Panc1 (cell line): ENCODE measurements at regions not wholly inside any gene's neighbourhood (a gene's known extent, or its start where the extent isn't known, plus 50 kb on each side); places are given as distances from the start of the nearest gene placed in this dataset.

Experiments
- ATAC-seq: fragments of 200-7000 bp; cut with Tn5 transposase; 2 replicates; pipeline ENCODE4 v1.9.1; 2020; ENCODE audit warnings: mild to moderate bottlenecking, moderate library complexity
- BruUV-seq: library from RNA; stranded (reverse); fragments of 400-500 nt; replicated peaks from 2 replicates; lab custom pipeline; 2021; lab: Mats Ljungman, UMichigan
- CTCF ChIA-PET: fragments of 300-600 bp; sonication (Branson Sonifier 250); formaldehyde crosslinking; loops from one replicate; lab custom pipeline; 2022; ENCODE audit warnings: antibody characterized with exemption; lab: Charles Lee
- POLR2A ChIA-PET: fragments of 300-600 bp; sonication (Branson Sonifier 250); formaldehyde crosslinking; loops from one replicate; lab custom pipeline; 2022; ENCODE audit warnings: antibody characterized with exemption; lab: Charles Lee
- DNase-seq: peaks from one replicate; pipeline ENCODE4 v3.0.0-alpha.2; 2010; ENCODE audit warnings: low read depth, low spot score
- H3K27ac ChIP-seq: 2 replicates; pipeline ENCODE4 v1.5.1; 2011; ENCODE audit warnings: mild to moderate bottlenecking, low read length, inconsistent platforms
- H3K27me3 ChIP-seq: fragments of 200-500 bp; sonication (Bioruptor generic); 2 replicates; pipeline ENCODE4 v1.6.0; 2014; ENCODE audit warnings: low read length, inconsistent platforms; ENCODE audit not compliant: control insufficient read depth, insufficient read depth
- H3K36me3 ChIP-seq: fragments of 200-500 bp; sonication (Bioruptor generic); 2 replicates; pipeline ENCODE4 v1.5.1; 2014; ENCODE audit warnings: inconsistent platforms, mild to moderate bottlenecking, low read length, moderate library complexity; ENCODE audit not compliant: control insufficient read depth, insufficient read depth
- H3K4me1 ChIP-seq: 2 replicates; pipeline ENCODE4 v1.5.1; 2011; ENCODE audit warnings: inconsistent platforms, mild to moderate bottlenecking, low read length, moderate library complexity; ENCODE audit not compliant: control insufficient read depth, insufficient read depth
- H3K4me3 ChIP-seq, 2 experiments: 2 replicates each; pipeline ENCODE4 v1.5.1; 2011 to 2012; ENCODE audit warnings: low read depth in 2 of 2, low read length in 2 of 2, mild to moderate bottlenecking in 2 of 2, inconsistent platforms in 1 of 2, moderate library complexity in 1 of 2
- H3K9me3 ChIP-seq: fragments of 200-500 bp; sonication (Bioruptor generic); 2 replicates; pipeline ENCODE4 v1.5.1; 2014; ENCODE audit warnings: low read depth, mild to moderate bottlenecking, inconsistent platforms, low read length, moderate library complexity; ENCODE audit not compliant: control insufficient read depth, insufficient read depth
- POLR2AphosphoS5 ChIP-seq: IDR thresholded peaks from 2 replicates; pipeline ENCODE4 v1.6.1; 2012; ENCODE audit warnings: mild to moderate bottlenecking, low read depth, low read length, moderate library complexity
- SIN3A ChIP-seq: IDR thresholded peaks from 2 replicates; pipeline ENCODE4 v1.6.1; 2012; ENCODE audit warnings: low read depth, mild to moderate bottlenecking, low read length, moderate library complexity, borderline replicate concordance; ENCODE audit not compliant: insufficient read depth
- TCF7L2 ChIP-seq: IDR thresholded peaks from 2 replicates; pipeline ENCODE4 v1.6.1; 2011; ENCODE audit warnings: mild to moderate bottlenecking, low read depth, low read length, inconsistent platforms
- in situ Hi-C: cut with HindIII; loops from 2 replicates; pipeline ENCODE4 v1.10.0; 2016; ENCODE audit warnings: low sequenced_read_pairs, low pct_unique_long_range_greater_than_20kb
- intact Hi-C: fragments of 100-400 bp; cut with micrococcal nuclease; formaldehyde crosslinking; loops from one replicate; pipeline ENCODE4 v1.10.0; 2022; ENCODE audit not compliant: unreplicated experiment
- TF ChIP-seq, protein P1 (sequence below): fragments of 450-650 bp; IDR thresholded peaks from 2 replicates; pipeline ENCODE4 v1.5.1; 2017; ENCODE audit warnings: mild to moderate bottlenecking
- TF ChIP-seq, protein P2 (sequence below), 2 experiments: IDR thresholded peaks; 2 replicates each; pipeline ENCODE4 v1.6.1; 2011 to 2012; ENCODE audit warnings: low read depth in 2 of 2, control low read depth in 1 of 2, low read length in 1 of 2, mild to moderate bottlenecking in 1 of 2, moderate library complexity in 1 of 2; ENCODE audit not compliant: insufficient read depth in 1 of 2

- DNase-seq (no peak), ATAC-seq (no peak)
- Histone ChIP-seq H3K9me3 (no peaks in the 10 kb centered on the region), H3K4me3 (no peak overlapping the region), H3K27ac (no peak overlapping the region), H3K4me1 (no peaks in the 10 kb centered on the region), H3K36me3 (no peaks in the 10 kb centered on the region), H3K27me3 (peaks cover 4% of the 10 kb centered on the region)
- CTCF ChIA-PET = no interaction called here
- intact Hi-C loops (no loop called here), in situ Hi-C loops (no loop called here)
- TF ChIP-seq, protein P1, sequence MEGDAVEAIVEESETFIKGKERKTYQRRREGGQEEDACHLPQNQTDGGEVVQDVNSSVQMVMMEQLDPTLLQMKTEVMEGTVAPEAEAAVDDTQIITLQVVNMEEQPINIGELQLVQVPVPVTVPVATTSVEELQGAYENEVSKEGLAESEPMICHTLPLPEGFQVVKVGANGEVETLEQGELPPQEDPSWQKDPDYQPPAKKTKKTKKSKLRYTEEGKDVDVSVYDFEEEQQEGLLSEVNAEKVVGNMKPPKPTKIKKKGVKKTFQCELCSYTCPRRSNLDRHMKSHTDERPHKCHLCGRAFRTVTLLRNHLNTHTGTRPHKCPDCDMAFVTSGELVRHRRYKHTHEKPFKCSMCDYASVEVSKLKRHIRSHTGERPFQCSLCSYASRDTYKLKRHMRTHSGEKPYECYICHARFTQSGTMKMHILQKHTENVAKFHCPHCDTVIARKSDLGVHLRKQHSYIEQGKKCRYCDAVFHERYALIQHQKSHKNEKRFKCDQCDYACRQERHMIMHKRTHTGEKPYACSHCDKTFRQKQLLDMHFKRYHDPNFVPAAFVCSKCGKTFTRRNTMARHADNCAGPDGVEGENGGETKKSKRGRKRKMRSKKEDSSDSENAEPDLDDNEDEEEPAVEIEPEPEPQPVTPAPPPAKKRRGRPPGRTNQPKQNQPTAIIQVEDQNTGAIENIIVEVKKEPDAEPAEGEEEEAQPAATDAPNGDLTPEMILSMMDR = no peak
- TF ChIP-seq TCF7L2 (no peak), SIN3A (no peak), POLR2AphosphoS5 (no peak)
- TF ChIP-seq, protein P2, sequence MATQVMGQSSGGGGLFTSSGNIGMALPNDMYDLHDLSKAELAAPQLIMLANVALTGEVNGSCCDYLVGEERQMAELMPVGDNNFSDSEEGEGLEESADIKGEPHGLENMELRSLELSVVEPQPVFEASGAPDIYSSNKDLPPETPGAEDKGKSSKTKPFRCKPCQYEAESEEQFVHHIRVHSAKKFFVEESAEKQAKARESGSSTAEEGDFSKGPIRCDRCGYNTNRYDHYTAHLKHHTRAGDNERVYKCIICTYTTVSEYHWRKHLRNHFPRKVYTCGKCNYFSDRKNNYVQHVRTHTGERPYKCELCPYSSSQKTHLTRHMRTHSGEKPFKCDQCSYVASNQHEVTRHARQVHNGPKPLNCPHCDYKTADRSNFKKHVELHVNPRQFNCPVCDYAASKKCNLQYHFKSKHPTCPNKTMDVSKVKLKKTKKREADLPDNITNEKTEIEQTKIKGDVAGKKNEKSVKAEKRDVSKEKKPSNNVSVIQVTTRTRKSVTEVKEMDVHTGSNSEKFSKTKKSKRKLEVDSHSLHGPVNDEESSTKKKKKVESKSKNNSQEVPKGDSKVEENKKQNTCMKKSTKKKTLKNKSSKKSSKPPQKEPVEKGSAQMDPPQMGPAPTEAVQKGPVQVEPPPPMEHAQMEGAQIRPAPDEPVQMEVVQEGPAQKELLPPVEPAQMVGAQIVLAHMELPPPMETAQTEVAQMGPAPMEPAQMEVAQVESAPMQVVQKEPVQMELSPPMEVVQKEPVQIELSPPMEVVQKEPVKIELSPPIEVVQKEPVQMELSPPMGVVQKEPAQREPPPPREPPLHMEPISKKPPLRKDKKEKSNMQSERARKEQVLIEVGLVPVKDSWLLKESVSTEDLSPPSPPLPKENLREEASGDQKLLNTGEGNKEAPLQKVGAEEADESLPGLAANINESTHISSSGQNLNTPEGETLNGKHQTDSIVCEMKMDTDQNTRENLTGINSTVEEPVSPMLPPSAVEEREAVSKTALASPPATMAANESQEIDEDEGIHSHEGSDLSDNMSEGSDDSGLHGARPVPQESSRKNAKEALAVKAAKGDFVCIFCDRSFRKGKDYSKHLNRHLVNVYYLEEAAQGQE (IDR thresholded peaks at IDR 0.05; ENCODE audit: insufficient read depth in 1 of 2, low read depth in 2 of 2, low read length in 1 of 2) = no peak
- no TSS peak for BruUV-seq
- POLR2A ChIA-PET = interaction anchor here (0.7 kb wide), 1 partner anchor 204 kb away, joined by 3 read pairs; no protein-coding TSS in a partner anchor
Measured at GRCh38 chr10:61115897-61116296, 171.9 kb upstream of the RHOBTB1 start.

DNA sequence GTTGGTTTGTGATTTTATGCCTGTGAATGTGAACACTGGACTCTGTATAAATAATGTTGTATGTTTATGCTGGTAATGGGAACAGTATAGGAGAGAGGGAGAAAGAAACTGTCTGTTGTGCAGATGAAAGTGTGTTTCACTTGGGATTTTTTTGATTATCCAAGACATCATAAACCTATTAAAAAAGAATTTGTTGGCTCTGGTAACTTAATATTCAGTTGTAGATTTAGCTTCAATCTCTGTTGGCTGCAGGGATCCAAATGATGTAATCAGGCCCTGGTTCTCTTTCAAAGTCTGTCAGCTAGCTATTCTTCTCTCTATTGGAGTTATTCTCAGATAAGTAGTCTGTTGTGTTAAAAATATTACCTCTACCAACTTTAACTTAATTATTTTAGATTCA lies 168.8 kb upstream of the RHOBTB1 start:
- CTCF ChIA-PET = no interaction called here
- no peaks in the 10 kb centered on the region for H3K36me3 ChIP-seq
- H3K9me3 ChIP-seq = no peaks in the 10 kb centered on the region
- TF ChIP-seq TCF7L2 (no peak), POLR2AphosphoS5 (no peak), SIN3A (no peak)
- no peak for ATAC-seq
- no peak overlapping the region for H3K27ac ChIP-seq
- in situ Hi-C loops (no loop called here), intact Hi-C loops (no loop called here)
- BruUV-seq = no TSS peak
- no peak for DNase-seq
- POLR2A ChIA-PET = no interaction called here
- H3K4me3 ChIP-seq = no peak overlapping the region
- H3K4me1 ChIP-seq = no peaks in the 10 kb centered on the region
- 0 out of 2 replicates have a peak, but pooled peaks cover 2% of the 10 kb centered on the region for H3K27me3 ChIP-seq

GRCh38 chr10:61110936-61111335 lies 167.0 kb upstream of the RHOBTB1 start:
- no TSS peak for BruUV-seq
- DNase-seq (no peak), ATAC-seq (no peak)
- TF ChIP-seq, protein P1 = no peak
- no peak for TF ChIP-seq SIN3A
- no peak for TF ChIP-seq TCF7L2
- TF ChIP-seq POLR2AphosphoS5 = no peak
- TF ChIP-seq, protein P2 (IDR thresholded peaks at IDR 0.05; ENCODE audit: insufficient read depth in 1 of 2, low read depth in 2 of 2, low read length in 1 of 2) = no peak
- Histone ChIP-seq H3K9me3 (no peaks in the 10 kb centered on the region), H3K4me1 (no peaks in the 10 kb centered on the region), H3K27me3 (0 out of 2 replicates have a peak, but pooled peaks cover 2% of the 10 kb centered on the region), H3K36me3 (no peaks in the 10 kb centered on the region), H3K27ac (no peak overlapping the region), H3K4me3 (no peak overlapping the region)
- in situ Hi-C loops = no loop called here
- intact Hi-C loops = no loop called here
- CTCF ChIA-PET = no interaction called here
- POLR2A ChIA-PET = no interaction called here
